ENCODE measurements at regions not wholly inside any gene's neighbourhood (a gene's known extent, or its start where the extent isn't known, plus 50 kb on each side); places are given as distances from the start of the nearest gene placed in this dataset.
"Not testable (repeated sequence)": the region's sequence is repeated elsewhere in the genome, so short reads cannot be mapped to it uniquely, and the experiment has no call there.

- no peak for DNase-seq
These were observed 559.6 kb upstream of the EPHA5 start for GRCh38 chr4:66229885-66230284.

- DNase-seq, result no peak
These were observed 555.2 kb upstream of the EPHA5 start for GRCh38 chr4:66225539-66225938.

DNA sequence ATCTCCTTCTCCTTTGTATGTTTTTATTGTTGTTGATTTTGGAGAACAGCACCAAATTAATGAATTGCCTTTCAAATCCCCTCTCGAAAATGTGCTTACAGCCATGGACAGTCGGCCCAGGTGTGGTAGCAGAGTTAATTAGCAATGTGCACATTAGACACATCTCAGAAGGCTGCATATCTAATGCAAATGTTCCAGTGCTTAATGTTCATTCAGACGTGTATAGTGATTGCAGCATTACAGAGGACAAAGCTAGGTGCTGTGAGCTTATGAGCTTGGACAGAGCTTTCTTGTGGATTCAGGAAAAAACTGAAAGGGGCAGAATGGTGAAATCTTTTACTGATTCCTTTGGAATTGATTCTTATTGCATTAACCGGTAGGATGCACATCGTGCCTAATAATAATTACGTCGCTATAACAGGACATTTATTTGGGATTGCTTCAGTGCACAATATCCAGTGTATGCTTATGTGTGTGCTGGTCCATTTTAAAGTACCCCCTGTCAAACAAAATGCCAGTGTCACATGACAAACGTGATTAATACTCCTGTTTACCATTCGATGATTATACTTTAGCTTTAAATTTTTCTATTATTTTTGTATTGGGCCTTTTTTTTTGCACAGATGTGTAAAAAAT, 552.9 kb upstream of the EPHA5 start:
- DNase-seq, result no peak

DNA sequence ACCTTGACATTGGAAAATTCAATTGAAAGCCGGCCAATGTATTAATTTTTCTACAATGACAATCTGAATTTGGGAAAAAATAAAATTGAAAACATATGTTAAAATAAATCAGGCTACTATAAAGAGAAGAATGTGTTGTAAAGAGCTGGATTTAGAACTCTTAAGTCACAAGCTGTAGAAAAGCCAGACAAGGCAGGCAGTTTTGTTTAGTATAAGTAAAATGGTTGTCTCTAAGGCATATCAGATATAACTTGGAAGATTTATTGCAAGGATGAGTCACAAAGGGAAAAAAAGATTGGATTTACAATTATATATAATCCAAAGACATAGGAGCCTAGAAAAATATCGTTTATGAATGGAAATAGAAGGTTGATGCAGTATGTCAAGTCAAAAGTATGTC, 549.1 kb upstream of the EPHA5 start:
- DNase-seq, result no peak

DNA sequence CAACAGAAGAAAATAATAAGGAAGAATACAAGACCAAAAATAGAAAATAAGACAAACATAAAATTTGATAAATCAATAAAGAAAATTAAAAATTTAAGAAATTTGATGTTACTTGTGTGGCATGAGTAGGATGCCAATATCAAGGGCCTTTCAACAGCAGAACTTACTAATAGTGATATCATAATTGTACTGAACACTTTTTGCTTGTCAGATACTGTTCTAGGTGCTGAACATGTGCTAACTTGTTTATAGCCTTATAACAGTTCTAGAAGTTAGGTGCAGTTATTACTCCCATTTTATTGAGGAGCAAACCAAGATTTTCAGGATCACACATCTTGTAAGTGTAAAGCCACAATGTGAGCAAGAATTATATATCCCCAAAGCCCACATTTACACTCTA, 546.0 kb upstream of the EPHA5 start:
- DNase-seq, result no peak

GRCh38 chr4:66212489-66212888, 542.2 kb upstream of the EPHA5 start:
- no peak for DNase-seq

DNA sequence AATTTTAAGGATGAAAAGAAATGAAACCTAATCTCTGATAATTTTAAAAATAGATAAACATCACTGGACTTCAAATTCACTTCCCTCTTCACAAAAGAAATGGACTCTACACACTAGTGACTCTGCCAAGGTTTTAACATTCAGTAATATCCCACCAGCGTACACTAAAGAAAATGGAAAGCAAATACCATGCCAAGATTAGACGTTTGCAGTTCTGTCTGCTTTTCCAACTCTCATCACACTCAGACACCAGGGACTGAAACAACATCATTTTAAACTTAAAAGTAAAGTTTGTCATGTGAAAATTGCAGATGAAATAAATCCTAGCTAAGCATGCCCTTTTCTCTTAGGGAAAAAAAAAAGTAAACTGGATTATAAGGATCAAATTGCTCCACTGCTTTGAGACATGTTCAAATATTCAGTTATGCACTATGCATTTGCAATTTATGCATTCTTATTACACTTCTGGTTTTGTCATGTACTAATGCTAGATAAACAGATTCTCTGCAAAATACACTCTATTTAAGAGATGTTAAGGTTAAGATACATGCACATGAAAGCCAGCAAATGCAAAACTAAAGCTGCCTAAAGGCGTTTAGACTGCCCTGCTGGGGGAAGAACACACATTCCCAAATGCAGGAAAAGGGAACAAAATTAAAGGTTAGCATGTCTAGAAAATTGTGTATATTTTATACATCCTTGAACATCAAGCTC, 534.4 kb upstream of the EPHA5 start:
- DNase-seq, result no peak

DNA sequence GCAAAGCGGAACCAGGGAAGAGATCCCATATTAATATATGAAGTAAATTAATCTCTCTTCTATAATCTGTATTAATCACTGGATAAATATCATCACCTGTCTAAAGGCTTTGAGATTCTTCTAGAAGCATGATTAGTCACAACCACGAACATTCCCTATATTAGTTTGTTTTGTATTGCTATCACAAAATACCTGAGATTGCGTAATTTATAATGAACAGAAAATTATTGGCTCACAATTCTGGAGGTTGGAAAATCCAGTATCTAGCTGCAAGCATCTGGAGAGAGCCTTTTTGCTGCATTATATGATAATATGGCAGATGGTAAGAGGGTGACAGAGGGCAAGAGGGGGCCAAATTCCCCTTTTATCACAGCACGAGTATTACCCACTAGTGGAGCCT, 532.6 kb upstream of the EPHA5 start:
- DNase-seq, result no peak

DNA sequence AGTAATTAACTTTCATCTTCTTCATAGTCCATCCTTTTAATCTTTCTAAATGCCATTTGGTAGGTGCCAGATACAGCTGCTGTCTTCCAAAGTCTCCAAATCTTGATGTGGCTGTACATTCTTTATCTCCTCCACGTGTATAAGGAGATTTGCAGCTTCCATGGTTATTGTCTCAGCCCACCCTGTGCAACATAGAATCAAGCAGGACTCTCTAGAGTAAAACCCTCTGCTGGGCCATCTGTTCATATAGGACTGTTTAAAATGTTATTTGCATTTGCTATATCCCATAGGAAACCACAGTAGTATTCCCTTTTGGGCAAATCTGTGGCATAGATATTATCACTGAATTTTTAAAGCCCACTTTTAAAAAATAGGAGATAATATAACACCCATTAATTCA, 527.2 kb upstream of the EPHA5 start:
- DNase-seq, result no peak

GRCh38 chr4:66193487-66193886, 523.2 kb upstream of the EPHA5 start:
- DNase-seq, result no peak

GRCh38 chr4:66187175-66187720, 517.0 kb upstream of the EPHA5 start:
- DNase-seq, result no peak

DNA sequence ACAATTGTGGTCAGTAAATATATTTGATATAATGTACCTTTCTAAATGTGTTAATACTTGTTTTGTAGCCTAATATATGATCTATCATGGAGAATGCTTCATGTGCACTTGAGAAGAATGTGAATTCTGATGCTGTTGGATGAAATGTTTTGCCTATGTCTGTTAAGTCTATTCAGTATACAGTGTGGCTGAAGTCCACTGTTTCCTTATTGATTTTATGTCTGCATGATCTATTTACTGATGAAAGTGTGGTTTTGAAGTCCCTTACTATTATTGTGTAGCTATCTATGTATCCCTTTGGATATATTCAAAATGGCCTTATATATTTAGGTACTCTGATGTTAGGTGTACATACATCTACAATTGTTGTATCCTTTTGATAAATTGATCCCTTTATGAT, 515.8 kb upstream of the EPHA5 start:
- no peak for DNase-seq

- DNase-seq, result no peak
These were observed 512.3 kb upstream of the EPHA5 start for GRCh38 chr4:66182636-66183035.

GRCh38 chr4:66178906-66179305, 508.6 kb upstream of the EPHA5 start:
- DNase-seq, result no peak

- no peak for DNase-seq
These were observed 499.1 kb upstream of the EPHA5 start for GRCh38 chr4:66169341-66169740.

- DNase-seq, result no peak
These were observed 494.6 kb upstream of the EPHA5 start for GRCh38 chr4:66164869-66165268.

DNA sequence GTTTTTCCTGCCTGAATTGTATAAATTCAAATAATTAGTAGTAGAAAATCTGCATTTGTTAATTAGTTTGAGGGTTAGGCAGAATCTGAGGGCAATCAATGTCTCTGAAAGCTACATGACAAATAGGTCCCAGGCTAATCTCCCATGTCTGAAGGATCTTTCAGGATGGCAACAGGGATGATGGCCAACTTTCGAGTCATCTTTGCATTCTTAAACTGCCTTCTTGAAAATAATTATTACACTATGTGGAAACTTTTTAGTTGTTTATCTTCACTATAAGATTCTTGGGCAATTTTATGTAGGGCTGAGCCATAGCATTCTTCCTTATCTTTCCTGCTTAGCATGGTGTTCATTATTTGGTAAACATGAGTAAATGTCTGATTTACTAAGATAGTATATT, 490.3 kb upstream of the EPHA5 start:
- no peak for DNase-seq

DNA sequence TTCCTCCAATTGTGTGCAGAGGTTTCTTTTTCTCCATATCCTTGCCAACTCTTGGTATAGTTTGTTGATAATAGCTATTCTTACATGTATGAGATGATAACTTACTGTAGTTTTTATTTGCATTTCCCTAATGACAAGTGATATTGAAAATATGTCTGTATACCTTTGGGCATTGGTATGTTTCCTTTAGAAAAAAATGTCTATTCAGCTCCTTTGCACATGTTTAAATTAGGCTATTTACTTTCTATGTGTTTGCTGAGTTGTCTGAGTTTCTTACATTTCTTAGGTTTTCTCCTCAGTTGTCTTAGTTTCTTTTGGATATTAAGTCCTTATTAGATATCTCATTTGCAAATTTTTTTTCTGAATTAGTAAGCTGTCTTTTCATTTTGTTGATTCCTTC, 487.3 kb upstream of the EPHA5 start:
- no peak for DNase-seq

DNA sequence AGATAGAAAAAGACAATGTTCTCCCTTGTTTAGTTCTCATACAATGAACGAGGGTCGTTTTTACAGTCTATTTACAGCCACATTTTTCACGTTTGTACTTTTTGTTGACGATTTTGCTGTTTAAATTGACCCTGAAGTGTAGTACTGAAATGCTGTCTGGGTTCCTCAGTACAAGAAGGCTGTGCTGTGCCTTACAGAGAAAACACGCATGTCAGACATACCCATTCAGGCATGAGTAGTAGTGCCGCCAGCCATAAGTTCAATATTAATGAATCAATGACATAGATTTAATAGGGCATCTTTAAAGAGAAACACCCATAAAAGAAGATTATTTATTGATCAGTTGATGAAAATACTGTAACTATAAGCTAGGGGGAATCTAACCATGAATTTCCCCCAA, 459.8 kb upstream of the EPHA5 start:
- no peak for DNase-seq

DNA sequence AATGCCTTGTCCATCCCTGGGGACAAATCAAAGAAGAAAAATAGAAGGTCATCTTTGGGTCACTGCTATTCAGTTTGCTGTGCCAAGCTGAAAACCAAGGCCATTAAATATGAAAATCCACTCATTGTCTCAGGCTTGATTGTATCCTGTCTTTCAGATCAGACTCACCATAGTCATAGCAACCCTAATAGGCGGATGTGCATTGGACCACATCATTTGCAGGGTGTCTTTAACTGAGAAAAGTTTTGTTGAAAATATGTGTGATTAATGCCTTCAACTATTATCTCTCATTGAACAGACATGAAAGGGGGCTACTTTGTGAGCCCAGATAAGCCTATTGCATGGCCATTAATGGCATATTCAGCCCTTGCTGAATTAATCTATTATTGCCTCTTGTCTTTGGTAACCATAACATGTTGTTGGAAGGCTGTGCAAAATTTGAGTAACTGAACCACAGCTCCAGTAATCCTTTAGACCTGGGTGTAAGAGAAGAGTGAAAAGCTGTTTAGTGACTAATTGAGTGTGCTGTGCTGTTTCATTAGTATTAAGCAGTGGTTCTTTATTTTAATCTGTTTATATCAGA, 453.6 kb upstream of the EPHA5 start:
- no peak for DNase-seq

DNA sequence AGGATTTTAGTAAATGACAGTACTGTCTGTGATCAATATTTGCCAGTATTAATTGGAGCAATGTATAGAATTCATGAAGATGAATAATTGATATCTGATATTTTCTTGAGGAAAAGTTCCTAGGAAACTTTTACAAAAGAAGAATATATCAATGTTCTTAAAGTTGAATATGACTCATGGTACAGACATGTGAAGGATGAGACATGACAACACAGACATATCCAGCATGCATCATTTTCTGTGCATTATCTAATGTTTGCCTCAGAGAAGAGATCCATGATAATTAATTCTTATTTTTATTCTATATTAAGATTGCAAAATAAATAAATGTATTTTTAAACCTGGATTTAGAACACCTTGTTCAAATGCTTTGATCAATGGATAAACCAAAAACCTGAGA, 452.9 kb upstream of the EPHA5 start:
- DNase-seq, result no peak

GRCh38 chr4:66115231-66115630, 444.9 kb upstream of the EPHA5 start:
- not testable (repeated sequence) for DNase-seq

DNA sequence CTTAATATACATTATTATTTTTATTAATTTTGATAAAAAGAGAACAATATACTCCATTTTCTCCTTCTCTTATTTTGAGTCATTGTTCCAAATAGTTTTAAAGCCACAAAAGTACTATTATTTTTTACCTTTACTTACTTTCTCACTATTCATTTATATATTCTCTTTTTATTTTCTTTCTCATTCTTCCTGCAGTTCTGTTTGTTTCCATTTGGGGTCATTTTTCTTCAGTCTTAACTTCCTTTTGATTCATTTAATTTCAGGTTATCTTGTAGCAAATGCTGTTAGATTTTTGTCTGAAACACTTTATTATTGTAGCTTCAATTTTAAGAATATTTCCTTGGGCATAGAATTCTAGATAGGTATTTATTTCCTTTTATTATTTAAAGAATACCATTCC, 438.6 kb upstream of the EPHA5 start:
- DNase-seq, result no peak

DNA sequence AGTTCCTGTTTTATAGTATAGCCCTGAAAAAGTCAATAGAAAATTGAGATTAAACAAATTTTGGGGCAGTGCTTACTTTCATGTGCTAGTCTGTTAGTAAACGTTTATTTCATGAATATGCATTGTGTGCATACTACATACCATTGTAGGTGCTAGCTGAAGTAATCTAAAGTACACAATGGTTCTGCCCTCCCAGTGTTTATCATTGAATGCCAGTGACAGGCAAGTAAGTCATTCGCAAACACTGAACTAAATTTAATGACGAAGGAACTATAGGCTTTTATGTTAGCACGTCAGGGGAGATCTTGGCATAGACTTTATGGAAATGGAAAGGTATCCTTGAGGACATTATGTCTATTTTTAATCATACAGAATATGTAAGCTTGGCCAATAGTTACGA, 426.9 kb upstream of the EPHA5 start:
- no peak for DNase-seq

Measured in activated CD4-positive, alpha-beta T cell treated with anti-CD3 and anti-CD28 coated beads, Interleukin-2, amount 50 U/mL, for 16 hours (primary cell).